Right lobe of liver (tissue), 6 donors: ENCODE measurements at regions not wholly inside any gene's neighbourhood (a gene's known extent, or its start where the extent isn't known, plus 50 kb on each side); places are given as distances from the start of the nearest gene placed in this dataset.

Experiments used
- ATAC-seq, 4 donors: fragments of 200-7000 bp; cut with Tn5 transposase; one replicate each; pipeline ENCODE4 v1.9.1; 2020; ENCODE audit warnings: mild to moderate bottlenecking in 4 of 4, moderate library complexity in 4 of 4
- DNase-seq, 3 donors: peaks; one replicate each; pipeline ENCODE4 v3.0.0-alpha.2; 2020
- H3K27ac ChIP-seq, 3 donors: fragments of 200-600 bp; one replicate each; pipeline ENCODE4 v1.8.0; 2022
- H3K27me3 ChIP-seq, 2 donors: fragments of 200-600 bp; one replicate each; pipeline ENCODE4 v1.8.0; 2022
- H3K36me3 ChIP-seq, 4 donors: fragments of 200-600 bp; sonication (generic) in 1 of 4; one replicate each; pipeline versions ENCODE4 v1.5.1 to v1.8.0; 2017 to 2022; ENCODE audit warnings: control low read depth in 1 of 4
- H3K4me1 ChIP-seq, 4 donors: fragments of 200-600 bp; sonication (generic) in 1 of 4; one replicate each; pipeline versions ENCODE4 v1.5.1 to v1.8.0; 2017 to 2022; ENCODE audit warnings: control low read depth in 1 of 4
- H3K4me3 ChIP-seq, 3 donors: fragments of 200-600 bp; one replicate each; pipeline ENCODE4 v1.8.0; 2022
- H3K9me3 ChIP-seq, 4 donors: fragments of 200-600 bp; sonication (generic) in 1 of 4; one replicate each; pipeline versions ENCODE4 v1.5.1 to v1.8.0; 2017 to 2022; ENCODE audit warnings: control low read depth in 1 of 4
- CTCF ChIP-seq, 4 donors: fragments of 200-600 bp in 3 of 4; fragments of 450-650 bp in 1 of 4; IDR thresholded peaks; one replicate each; pipeline versions ENCODE4 v1.5.1 to v1.8.0; 2016 to 2022; ENCODE audit warnings: antibody characterized with exemption in 4 of 4, mild to moderate bottlenecking in 2 of 4
- POLR2A ChIP-seq: fragments of 450-650 bp; IDR thresholded peaks from one replicate; pipeline ENCODE4 v1.6.1; 2017; ENCODE audit warnings: antibody characterized with exemption, mild to moderate bottlenecking
- WGBS: methylation state at CpG from one replicate; pipeline ENCODE4 v1.1.6; 2018; ENCODE audit warnings: low coverage, low lambda C conversion rate; ENCODE audit not compliant: insufficient coverage; ENCODE audit errors: missing lambda C conversion rate; 5-methylcytosine and 5-hydroxymethylcytosine counted together
- intact Hi-C, 2 donors: fragments of 100-400 bp; cut with DNase I; formaldehyde crosslinking; loops; one replicate each; pipeline versions ENCODE4 v1.11.2 to v1.14.1; 2022
- donor health status: DM: no; HTN: yes; CAD: no.
- donor health status: DM: no; HTN: no; CAD: no.
- donor health status: DM: no; HTN: no; CAD: no.
- donor health status: DM: no; HTN: yes; CAD: no.
- donor health status: DM: no; HTN: yes; CAD: no.

DNA sequence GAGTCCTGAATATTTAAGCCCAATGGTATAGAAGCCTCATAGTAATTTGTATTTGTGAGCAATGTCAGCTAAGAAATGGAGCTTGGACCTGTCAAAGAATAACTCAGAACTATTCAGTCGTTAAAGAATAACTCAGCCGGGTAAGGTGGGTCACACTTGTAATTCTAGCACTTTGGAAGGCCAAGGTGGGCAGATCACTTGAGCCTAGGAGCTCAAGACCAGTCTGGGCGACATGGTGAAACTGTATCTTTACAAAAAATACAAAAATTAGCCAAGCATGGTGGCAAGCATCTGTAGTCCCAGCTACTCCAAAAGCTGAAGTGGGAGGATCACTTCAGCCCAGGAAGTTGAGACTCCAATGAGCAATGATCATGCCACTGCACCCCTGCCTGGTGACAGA is 1526.5 kb downstream of the LRRC4C start:
- DNase-seq (no peak), ATAC-seq (no peak)
- H3K27me3 ChIP-seq, result no peaks in the 10 kb centered on the region
- H3K27ac ChIP-seq, result no peak overlapping the region
- intact Hi-C loops, result no loop called here
- H3K4me1 ChIP-seq, result no peaks in the 10 kb centered on the region
- no peaks in the 10 kb centered on the region for H3K9me3 ChIP-seq
- no peaks in the 10 kb centered on the region for H3K36me3 ChIP-seq
- TF ChIP-seq CTCF (IDR thresholded peaks at IDR 0.05), result no peak
- TF ChIP-seq POLR2A, result no peak
- H3K4me3 ChIP-seq, result no peak overlapping the region
- WGBS, result 13% methylated on average over 1 of the region's 3 CpGs

GRCh38 chr11:39917256-39917655 is 1542.2 kb downstream of the LRRC4C start:
- H3K9me3 ChIP-seq, result no peaks in the 10 kb centered on the region
- no peak overlapping the region for H3K27ac ChIP-seq
- no peak for ATAC-seq
- no peak for DNase-seq
- 45% methylated on average over 3 of the region's 3 CpGs for WGBS
- H3K27me3 ChIP-seq, result no peaks in the 10 kb centered on the region
- intact Hi-C loops, result no loop called here
- H3K4me1 ChIP-seq, result no peaks in the 10 kb centered on the region
- H3K4me3 ChIP-seq, result no peak overlapping the region
- H3K36me3 ChIP-seq, result no peaks in the 10 kb centered on the region
- TF ChIP-seq POLR2A, result no peak
- TF ChIP-seq CTCF (IDR thresholded peaks at IDR 0.05), result no peak

- no peaks in the 10 kb centered on the region for H3K4me1 ChIP-seq
- H3K27ac ChIP-seq, result no peak overlapping the region
- DNase-seq, result no peak
- intact Hi-C loops, result no loop called here
- no peak for ATAC-seq
- no peaks in the 10 kb centered on the region for H3K27me3 ChIP-seq
- no peaks in the 10 kb centered on the region for H3K36me3 ChIP-seq
- TF ChIP-seq CTCF (IDR thresholded peaks at IDR 0.05) (no peak), POLR2A (no peak)
- no peak overlapping the region for H3K4me3 ChIP-seq
- no peaks in the 10 kb centered on the region for H3K9me3 ChIP-seq
Measured at GRCh38 chr11:39910087-39910486, 1549.4 kb downstream of the LRRC4C start.

GRCh38 chr11:39860931-39861330 is 1598.5 kb downstream of the LRRC4C start:
- ATAC-seq (no peak), DNase-seq (no peak)
- no peak overlapping the region for H3K4me3 ChIP-seq
- no peaks in the 10 kb centered on the region for H3K36me3 ChIP-seq
- H3K9me3 ChIP-seq, result peaks cover 0 to 2% (median 0%) of the 10 kb centered on the region in 4 donors
- H3K27me3 ChIP-seq, result no peaks in the 10 kb centered on the region
- WGBS, result 29% methylated on average over 3 of the region's 3 CpGs
- no peak overlapping the region for H3K27ac ChIP-seq
- intact Hi-C loops, result no loop called here
- TF ChIP-seq POLR2A, result no peak
- TF ChIP-seq CTCF (IDR thresholded peaks at IDR 0.05), result no peak
- H3K4me1 ChIP-seq, result no peaks in the 10 kb centered on the region

- DNase-seq (peak in 1 of 3 donors; percentile 50), ATAC-seq (peak; percentile 86 to 92 (median 89))
- no peak overlapping the region for H3K4me3 ChIP-seq
Measured at GRCh38 chr11:39817241-39817640, 1642.2 kb downstream of the LRRC4C start.

More at GRCh38 chr11:39817241-39817640, 1642.2 kb downstream of the LRRC4C start:
- TF ChIP-seq POLR2A (no peak), CTCF (IDR thresholded peaks at IDR 0.05) (no peak)
- H3K27me3 ChIP-seq, result no peaks in the 10 kb centered on the region
- WGBS, result 24% methylated on average over 2 of the region's 2 CpGs
- H3K9me3 ChIP-seq, result no peaks in the 10 kb centered on the region
- no peaks in the 10 kb centered on the region for H3K36me3 ChIP-seq
- H3K4me1 ChIP-seq, result peaks cover 0 to 4% (median 0%) of the 10 kb centered on the region in 4 donors
- intact Hi-C loops, result no loop called here
- H3K27ac ChIP-seq, result no peak overlapping the region
